Fibroblast of mammary gland (primary cell): ENCODE measurements at regions not wholly inside any gene's neighbourhood (a gene's known extent, or its start where the extent isn't known, plus 50 kb on each side); places are given as distances from the start of the nearest gene placed in this dataset.

Experiments
- DNase-seq: peaks from one replicate; pipeline ENCODE4 v3.0.0-alpha.2; 2010; ENCODE audit warnings: low read depth
- H3K4me3 ChIP-seq: 2 replicates; pipeline ENCODE4 v1.5.1; 2011; ENCODE audit warnings: low read depth, mild to moderate bottlenecking, low read length, moderate library complexity; ENCODE audit not compliant: control insufficient read depth
- CTCF ChIP-seq: conservative IDR thresholded peaks from 2 replicates; pipeline ENCODE4 v1.5.1; 2011; ENCODE audit warnings: low read depth, low read length, inconsistent platforms; ENCODE audit not compliant: control insufficient read depth, insufficient read depth

GRCh38 chr6:23419046-23419445, 707.0 kb upstream of the NRSN1 start:
- no peak for DNase-seq
- H3K4me3 ChIP-seq: no peak overlapping the region
- no peak for TF ChIP-seq CTCF

DNA sequence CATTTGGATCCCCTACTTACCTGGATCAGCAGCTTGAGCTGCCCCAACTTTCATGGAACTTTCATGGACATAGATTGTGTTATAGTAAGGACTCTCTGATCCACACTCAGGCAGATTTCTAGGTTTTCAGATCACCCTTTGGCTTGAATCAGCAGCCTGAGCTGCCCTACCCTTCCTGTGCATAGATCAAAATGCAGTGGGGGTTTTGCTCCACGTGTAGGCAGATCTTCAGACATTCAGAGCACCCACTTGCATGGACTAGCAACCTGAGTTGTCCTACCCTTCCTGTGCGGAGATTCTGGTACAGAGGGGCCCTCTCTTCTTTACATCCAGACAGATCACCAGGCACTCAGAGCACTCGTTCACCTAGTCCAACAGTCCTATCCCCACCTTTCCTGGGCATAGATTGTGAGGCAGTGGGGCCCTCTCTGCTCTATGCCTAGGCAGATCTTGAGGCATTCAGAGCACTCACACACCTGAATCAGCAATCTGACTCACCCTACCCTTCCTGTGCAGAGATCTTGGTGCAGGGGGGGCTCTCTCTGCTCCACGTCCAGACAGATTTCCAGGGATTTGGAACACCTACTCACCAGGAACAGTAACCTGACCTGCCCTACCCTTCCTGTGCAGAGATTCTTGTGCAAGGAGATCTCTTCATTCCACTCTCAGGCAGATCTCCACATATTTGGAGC, 705.2 kb upstream of the NRSN1 start:
- no peak for DNase-seq
- TF ChIP-seq CTCF: no peak
- no peak overlapping the region for H3K4me3 ChIP-seq

- TF ChIP-seq CTCF: no peak
- no peak for DNase-seq
- H3K4me3 ChIP-seq: no peak overlapping the region
Measured at GRCh38 chr6:23424584-23424983, 701.4 kb upstream of the NRSN1 start.

- DNase-seq: no peak
- no peak overlapping the region for H3K4me3 ChIP-seq
- TF ChIP-seq CTCF: no peak
Measured at GRCh38 chr6:23435126-23435525, 690.9 kb upstream of the NRSN1 start.

DNA sequence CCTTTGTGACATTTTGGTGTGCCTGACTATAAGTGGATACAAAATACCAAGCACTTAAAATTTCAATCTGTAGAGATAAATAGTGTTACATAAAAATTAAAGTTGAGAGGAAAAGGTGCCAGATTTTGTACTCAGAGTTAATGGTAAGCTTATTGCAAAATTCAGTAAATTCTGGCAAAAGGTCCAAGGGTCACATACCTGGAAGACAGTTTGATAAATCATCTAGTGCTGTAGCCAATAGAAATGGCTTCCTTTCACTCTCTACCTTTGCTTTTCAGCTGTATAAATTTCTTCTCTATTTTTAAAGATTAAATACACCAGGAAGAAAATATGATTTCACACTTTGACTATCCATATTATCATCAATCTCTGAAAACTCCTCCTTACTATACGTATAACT, 690.2 kb upstream of the NRSN1 start:
- no peak for DNase-seq
- H3K4me3 ChIP-seq: no peak overlapping the region
- no peak for TF ChIP-seq CTCF

DNA sequence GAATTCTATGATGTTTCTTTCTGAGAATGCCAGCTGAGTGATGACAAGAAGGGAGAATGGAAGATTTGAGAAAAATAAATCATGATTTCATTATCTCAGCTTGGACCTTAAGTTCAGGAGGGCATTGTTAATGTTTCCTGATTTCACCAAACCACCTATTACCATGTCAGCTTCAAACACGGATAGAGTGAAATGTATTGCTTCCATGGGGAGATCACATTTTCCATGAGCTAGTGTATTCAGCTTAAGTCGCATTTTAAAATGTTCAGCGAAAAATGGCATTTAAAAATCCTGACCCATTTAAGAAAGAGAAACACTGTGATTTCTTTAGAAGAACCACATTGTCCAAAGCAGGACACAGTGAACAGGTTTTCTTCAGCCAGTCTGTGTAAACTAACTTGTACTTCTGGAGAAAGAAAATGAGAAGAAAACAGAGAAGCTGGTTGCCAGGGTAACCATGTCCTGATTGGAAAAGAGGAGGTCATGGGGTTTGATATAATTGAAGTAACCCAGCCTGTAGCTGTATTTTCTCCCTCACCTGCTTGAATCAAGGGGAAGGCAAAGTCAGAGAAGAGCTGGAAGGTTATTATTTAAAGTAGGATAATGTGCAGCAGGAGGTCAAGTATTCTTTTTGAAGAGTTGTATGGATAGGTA, 684.1 kb upstream of the NRSN1 start:
- no peak for DNase-seq
- no peak overlapping the region for H3K4me3 ChIP-seq
- TF ChIP-seq CTCF: no peak
